HG02943 (cell line): ENCODE measurements at regions not wholly inside any gene's neighbourhood (a gene's known extent, or its start where the extent isn't known, plus 50 kb on each side); places are given as distances from the start of the nearest gene placed in this dataset.

Experiments
- ATAC-seq: cut with Tn5 transposase; IDR thresholded peaks from one replicate; pipeline ENCODE4 v1.9.1; 2021; ENCODE audit warnings: mild to moderate bottlenecking, low read depth, moderate library complexity; ENCODE audit not compliant: unreplicated experiment

DNA sequence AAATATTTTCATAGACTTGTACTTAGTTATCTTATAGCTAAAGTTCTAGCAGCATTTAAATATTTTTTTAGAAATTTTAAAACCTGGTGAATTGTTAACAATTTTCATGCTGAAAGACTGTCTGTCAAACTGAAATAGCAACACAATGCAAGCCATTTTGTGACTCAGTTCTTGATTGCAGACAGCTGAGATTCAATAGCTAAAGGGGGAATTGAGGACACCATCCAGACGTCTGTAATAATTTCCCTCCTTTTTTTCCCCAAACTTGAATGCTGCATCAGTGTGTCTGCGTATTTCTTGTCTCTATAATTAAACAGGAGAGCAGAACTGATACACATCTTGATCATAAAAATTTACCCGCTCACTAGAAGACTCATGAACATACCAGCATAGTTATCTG is 468.3 kb downstream of the GBE1 start:
- no peak for ATAC-seq

DNA sequence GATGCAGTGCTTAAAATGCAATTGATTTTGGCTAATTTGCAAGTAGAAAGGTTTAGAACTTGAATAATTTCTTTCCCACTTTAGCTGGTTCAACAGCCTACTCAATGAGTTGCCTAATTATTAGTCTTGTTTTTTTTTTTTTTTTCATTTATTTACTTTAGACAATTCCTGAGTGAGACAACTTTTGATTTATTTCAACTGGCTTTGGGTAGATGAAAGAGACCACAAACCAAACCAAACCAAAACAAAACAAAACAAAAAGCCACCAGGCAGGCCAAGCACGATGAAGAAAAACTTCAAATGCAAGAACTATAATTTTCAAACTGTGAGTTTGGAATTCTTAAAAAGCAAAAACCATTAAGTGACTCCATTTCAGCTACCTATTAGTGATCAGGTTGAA is 469.9 kb downstream of the GBE1 start:
- no peak for ATAC-seq

DNA sequence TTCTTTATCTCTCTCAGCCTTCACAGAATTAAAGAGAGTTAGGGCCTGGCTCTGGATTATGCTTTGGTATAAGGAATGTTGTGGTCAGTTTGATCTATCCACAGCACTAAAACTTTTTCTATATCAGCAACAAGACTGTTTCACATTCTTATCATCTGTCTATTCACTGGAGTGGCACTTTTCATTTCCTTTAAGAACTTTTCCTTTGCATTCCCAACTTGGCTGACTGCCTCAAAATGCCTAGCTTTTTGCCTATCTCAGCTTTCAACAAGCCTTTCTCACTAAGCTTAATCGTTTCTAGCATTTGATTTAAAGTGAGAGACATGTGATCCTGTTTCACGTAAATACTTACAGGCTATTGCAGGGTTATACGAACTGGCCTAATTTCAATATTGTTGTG is 471.8 kb downstream of the GBE1 start:
- ATAC-seq = no peak

DNA sequence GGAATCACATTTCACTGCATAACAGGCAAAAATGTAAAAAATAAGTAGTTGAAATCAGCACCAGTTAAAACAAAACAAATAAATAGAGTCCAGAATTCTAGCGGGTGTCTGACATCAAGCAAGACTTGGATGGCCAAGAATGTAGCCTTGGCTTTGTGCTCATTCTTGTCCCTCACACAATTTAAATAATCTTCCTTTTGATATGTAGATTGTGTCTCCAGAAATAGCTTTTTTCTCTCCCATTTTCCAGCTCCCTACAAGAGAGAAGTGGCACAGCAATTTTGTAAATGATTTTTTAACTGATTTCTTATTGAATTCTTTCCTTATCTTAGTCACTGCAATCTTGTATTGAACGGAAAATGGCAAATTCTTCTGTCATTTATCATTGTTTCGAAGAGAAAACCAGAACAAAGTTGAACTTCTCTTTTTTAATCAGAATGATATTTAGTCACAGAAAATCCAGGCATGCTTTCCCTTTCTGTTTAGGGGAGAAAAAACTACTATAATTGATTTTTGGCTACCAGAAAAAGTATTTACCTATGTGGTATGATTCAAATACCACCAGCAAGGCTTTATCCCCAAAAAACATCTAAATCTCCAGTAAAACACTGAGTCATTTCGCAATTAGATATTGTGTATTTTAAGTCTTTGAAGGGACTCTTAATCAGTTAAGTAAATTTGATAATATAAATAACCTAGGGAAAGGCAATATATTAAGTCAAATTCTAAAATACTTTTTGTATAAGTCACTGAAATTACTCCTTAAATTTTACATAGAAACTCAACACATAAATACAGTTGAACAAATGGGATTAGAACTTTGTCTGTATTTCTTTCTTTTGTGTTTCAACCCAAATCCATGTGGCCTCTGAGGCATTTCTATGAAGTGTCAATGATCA is 481.7 kb downstream of the GBE1 start:
- no peak for ATAC-seq

DNA sequence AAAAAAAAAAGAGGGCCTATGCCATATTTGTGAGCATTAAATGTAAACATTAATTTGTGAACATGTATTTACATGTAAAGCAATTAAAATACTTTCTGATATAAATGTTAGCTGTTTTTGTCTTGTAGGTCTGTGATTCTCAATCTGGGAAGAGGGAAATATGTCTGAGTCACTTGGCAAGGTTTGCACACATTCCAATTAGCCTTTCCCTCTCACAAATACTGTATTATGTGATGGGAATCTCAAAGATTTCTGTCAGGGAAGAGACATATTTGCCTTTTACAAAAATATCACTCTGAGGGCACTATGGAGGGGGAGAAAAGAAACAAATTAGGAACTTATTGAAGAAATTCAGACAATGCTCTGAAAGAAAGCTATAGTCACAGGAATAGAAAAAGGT is 483.6 kb downstream of the GBE1 start:
- ATAC-seq = no peak

DNA sequence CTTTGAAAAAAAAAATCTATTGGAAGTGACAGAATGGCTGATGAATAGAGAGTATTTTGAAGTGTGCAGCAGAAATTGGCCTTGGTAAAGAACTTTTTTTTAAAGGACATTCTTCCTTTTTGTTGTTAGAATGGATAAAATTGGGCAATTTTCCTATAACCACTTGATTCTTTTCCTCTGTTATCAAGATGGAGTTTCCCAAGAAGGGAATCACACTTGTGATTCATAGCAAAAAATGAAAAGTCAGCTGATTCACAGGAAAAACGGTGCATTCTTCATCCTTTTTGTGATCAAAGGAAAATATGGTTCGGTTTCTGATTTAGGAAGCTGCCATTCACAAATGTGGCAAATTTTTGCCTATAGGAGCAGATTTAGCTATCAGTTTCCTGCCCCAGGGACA is 486.8 kb downstream of the GBE1 start:
- no peak for ATAC-seq

DNA sequence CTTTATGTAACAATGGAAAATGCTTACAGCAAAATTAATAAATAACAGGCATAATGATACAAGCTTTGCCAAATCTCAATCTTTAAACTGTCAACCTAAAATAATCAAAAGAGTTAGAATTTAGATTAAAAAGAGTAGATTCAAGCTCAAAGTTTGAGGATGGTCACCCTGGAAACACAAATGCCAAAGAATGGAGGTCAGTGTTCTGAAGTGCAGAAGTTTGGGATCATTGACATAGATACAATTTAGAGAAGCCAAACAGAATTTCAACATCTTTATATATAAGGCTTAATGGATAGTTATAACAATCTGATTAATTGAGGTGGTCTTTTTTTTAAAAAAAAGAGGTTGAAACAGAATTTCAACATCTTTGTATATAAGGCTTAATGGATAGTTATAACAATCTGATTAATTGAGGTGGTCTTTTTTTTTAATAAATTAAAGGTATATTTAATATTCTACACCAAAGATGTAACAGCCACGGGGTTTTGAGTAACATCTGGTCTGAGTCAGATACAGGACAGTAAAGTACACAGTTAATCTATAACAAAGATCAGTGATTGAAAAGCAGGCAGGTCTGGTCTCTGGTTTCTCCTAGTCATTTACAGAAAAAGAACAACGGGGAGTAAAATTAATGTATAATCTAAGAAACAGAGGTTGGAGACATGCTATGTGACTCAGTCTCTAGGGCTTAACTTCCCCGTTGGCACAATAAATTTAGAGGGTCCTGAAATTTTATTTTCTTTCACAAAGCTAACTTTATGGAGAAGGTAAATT is 490.7 kb downstream of the GBE1 start:
- peak; percentile 96 for ATAC-seq

DNA sequence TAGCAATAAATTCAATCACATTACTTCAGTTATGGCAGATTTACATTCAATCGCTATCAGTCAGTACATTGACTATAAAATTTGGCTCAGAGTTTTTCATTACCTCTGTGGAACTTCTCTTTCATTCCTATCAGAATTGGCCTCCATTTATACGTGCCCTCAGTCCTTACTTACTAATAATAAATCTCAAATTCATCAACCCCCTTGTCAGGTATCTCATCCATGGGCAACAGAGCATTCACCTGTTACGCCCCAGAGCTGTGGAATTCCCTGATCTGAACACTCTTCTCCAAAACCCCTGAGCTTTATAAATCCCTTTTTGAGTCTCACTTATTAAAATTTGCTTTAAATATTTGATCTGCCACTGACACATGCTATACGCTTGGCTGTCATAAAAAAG is 492.9 kb downstream of the GBE1 start:
- ATAC-seq = no peak

DNA sequence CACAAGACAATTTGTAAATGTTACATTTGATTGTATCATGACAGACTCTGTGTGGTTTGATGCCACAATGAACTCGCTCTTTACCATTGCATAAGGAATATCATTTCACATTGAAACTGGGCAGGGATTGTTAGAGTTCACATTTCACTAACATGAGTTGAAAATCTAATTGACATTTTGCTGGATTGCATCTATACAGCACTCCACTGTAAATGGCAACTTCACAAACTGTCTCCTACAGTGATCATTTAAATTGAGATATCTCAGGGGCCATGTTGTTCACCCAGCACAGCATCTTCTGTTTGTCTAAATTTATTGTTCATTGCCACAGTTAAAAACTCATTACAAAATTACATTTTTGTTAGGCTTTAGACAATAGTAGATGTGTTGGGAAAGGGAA is 499.4 kb downstream of the GBE1 start:
- no peak for ATAC-seq

DNA sequence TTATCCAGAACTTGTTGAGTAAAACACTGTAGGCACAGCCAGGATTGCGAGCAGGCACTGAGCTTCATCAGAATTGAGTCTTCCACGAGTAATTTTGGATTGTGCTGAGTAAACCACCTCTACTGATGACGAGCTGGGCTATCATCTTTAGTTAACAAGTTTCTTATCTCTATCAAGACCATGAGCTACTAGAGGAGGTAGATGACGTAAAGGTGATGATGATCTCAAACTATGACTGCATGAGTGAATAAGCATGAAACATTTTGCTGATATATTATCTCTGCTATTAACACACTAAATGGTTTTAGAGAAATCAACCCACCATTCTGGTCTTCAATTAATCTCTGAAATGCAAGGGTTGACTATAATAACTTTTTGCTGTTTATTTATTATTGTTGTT is 506.0 kb downstream of the GBE1 start:
- no peak for ATAC-seq

DNA sequence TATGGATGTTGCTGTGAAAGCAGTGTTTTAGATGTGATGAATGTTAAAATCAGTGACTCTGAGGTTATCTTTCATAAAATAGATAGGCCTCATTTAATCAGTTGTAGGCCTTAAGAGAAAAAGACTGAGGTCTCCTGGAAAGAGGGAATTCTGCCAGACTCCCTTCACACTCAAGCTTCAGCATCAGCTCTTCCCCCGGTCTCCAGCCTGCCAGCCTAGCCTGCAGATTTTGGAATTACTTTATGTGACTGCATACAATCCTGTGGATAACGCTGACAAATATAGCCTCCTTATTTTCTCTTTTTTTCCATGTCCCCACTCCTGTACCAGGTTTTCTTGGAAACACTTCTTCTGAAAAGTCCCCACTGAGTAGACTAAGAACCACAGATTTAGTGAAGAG is 510.3 kb downstream of the GBE1 start:
- ATAC-seq = no peak

DNA sequence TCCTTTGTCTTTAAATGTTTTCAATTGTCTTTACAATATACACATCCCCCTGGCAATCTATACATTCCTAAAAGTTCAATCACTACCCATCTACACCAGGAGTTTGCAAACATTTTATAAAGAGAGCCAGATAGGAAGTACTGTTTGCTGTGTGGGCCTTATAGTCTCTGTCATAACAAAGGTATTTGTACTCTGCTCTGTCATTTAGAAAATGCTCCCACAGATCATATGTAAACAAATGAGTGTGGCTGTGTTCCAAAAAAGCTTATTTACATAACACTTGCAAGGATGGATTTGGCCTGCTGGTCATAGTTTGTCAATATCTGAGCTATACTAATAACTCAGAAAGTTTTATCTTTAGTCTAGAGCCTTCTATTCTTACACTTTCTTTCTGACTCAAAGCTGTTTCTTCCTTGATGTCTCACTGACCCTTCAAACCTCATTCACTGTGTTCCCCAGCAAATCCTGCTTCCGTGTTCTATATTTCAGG is 511.9 kb downstream of the GBE1 start:
- ATAC-seq = peak; percentile 45

DNA sequence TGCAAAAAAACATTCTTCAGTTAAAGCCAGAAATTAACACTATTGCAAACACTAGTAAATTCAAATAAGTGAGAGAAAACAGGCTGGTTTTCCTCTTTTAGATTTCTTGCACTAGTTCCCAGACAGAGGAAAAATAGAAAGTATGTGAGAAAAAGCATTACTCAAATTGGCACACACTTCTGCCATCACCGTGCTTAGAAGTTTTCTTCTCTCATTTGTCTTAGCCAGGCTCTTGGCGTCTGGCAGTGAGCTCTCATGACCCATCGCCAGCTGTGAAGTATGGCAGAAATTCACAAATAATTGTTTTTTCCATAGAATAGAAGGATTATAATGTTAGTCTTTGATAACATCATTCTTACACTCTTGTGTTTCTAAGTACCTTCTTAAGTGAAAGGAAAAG is 515.9 kb downstream of the GBE1 start:
- no peak for ATAC-seq

DNA sequence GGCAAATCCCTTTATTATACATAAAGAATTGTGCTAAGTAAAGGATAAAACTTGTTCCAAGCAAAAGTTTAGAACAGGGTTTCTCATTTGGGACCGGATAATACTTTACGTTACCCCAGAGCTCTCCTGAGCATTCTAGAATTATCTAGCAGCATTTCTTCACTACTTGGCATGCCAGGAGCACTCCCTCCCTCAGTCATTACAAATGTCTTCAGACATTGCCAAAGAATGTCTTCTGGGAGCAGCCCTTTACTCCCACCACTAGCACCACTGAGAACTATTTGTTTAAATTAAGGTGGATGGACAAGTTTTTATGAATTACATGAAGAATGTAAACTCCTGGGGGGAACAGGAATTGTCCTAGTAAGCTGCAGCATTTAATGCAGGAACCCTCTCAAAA is 516.4 kb downstream of the GBE1 start:
- no peak for ATAC-seq

DNA sequence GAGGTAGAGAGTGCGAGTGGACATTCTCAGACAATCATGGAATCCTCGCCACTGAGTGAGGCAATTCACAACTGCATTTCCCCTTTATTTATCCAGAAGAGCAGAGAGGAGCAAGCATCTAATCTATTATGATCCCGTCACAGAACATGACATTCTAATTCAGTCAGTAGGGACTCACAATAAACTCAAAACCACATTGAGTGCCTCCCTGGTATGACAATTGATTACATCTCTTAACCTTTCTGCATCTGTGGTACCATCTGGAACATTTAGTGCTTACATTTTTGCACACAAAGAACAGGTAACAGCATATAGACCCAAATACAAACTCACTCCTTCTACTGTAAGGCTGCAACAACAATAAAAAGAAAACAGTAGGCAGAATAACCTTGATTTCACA is 517.2 kb downstream of the GBE1 start:
- ATAC-seq = no peak

DNA sequence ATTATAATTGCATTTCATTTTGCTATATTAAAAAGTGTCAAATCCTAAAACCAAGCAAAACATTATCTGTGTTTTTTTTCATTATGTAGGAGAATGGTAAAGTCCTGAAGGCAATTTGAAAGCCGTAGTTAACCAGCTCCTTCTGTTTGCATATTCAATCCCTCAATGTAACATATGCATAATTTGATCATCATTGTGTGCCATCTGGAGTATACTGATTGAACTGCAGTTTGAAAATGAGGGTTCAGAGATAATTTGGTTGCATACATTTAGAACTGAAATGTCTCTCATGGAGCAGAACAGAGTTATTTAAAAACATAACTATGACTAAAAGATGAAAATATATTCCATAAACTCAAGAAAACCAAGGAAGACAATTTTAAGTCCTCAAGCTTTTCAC is 518.6 kb downstream of the GBE1 start:
- ATAC-seq = peak; percentile 74

DNA sequence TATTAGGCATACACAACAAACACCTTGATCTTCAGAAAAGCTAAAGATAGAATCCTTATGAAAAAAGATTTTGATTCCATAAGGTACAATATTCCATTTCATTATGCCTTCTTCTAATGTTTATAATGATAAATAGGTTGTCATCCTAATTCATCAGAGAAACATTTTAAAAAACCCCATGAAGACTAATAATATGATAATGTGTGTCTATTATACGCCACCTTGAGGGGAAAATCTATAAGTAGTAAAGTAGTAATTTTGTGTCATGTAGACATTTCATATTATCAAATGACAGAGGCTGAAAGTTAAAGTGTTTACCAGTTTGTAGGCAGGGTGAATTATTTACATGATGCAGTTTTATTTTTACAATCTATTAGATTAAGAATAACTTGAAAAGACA is 524.3 kb downstream of the GBE1 start:
- ATAC-seq = no peak

DNA sequence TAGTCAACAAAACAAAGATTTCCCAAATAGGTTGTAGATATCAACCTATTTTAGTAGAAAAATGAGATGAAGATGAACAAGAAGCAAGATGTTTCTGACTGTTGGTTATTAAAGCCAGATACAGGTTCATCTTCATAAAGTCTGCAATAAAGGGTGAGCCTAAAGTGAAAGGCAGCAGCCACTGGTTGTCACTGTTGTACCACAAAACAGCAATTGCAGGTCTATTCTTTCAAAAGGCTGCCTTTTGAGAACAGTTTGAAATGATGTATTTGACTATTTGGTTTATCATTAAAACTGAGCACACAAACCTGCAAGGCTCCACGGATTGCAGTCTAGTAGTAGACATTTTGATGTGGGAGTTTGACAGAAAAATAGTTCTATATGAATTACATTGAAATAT is 543.4 kb downstream of the GBE1 start:
- peak; percentile 72 for ATAC-seq

DNA sequence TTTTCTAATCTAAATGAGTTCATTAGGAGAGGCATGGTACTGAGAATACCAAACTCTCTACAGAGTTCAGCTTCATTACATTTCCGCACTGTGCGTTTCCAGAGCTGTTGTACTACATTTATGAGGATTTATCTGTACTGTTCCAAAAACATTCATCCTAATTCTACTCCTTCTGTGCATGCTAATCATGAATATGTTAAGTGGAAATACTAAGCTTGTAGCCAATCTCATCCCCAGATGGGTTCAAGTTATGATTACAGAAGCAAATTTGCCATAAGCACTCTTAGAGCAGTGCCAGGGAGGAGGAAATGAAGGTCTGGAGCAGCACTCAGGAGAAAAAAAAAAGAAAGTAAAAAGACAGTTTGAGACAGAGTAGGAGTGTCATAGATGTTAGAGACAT is 544.3 kb downstream of the GBE1 start:
- no peak for ATAC-seq

DNA sequence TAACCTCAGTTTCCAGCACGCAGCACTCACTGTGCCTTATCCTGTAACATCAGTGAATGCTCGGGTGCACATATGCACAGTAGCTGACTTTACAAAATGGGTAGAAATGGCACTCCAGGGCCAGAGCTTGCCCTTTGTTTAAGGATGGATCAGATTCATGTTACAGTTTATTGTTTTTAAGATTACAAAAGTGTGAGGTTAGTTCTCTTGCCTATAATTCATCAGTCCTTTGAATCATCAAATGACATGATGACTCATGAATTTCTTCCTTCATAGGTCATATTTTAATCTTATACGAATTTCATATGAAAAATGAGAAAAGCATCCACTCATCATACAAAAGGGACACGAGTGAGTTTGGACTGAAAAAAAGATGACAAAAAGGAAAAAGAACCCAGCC is 545.3 kb downstream of the GBE1 start:
- no peak for ATAC-seq

DNA sequence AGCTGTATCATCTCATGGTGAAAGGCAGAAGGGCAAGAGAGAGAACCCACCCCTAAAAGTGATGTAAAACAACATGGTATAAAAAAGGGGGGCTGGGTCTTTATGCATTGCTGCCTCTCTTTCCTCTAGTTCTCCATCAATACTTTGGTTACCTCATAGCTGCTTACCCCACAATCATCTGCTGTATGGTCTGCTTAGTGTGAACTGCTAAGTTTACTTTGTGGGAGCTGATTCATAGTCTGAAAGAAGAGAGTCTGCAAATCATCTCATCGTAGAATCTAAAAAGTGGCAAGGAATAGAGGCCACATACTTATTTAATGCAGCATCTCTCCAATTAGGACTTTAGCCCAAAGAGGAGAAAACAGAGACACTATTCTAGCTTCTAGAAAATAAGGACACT is 546.8 kb downstream of the GBE1 start:
- no peak for ATAC-seq

DNA sequence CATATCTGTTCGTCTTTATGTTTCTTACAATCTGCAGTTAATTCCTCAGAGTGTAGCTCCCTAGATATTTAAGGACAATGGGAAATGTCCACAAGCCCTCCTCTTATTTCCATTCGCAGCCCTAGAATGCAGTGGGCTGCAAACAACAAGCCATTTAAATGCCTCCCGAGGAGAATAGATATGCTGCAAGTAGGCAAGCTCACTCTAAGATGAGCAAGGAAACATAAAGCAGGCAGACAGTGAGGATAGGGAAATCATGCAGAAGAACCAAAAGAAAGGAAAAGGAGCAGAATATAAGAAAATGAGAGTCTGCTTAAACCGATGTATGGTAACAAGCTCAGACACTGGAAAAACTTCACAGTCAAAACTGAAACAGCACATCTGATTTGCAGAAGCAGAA is 561.9 kb downstream of the GBE1 start:
- no peak for ATAC-seq
